ENCODE measurements at regions not wholly inside any gene's neighbourhood (a gene's known extent, or its start where the extent isn't known, plus 50 kb on each side); places are given as distances from the start of the nearest gene placed in this dataset.

DNA sequence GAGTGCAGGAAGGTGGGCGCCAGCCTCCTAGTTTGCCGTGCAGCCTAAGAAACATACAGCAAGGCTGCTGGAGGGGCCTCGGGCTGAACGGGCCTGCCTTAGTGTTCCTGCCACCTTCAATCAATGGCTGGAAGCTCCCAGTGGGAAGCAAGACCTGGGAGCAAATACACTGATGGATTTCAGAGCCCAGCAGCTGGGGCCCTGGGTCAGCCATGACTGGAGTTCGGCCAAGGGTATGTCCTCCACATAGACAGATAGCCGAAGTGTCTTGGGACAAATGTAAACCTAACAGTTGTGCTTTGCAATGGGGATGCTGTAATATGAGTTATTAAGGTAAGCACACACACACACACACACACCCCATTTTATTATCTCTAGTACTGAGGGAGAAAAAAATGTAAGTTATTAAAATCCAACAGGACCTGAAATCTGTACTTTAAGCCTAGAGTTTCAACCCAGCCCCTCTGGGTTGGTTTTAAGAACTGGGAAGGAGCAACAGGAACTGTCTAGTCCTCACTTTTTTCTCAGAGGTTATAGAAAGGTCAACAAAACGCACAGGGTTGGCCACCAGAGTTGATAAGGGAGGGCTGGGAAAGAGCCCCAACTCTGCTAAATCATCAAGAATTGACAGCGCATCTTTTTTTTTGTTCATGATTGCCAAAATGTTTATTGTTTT, 50.0 kb upstream of the CELF2 start:
- TF ChIP-seq, protein P1, sequence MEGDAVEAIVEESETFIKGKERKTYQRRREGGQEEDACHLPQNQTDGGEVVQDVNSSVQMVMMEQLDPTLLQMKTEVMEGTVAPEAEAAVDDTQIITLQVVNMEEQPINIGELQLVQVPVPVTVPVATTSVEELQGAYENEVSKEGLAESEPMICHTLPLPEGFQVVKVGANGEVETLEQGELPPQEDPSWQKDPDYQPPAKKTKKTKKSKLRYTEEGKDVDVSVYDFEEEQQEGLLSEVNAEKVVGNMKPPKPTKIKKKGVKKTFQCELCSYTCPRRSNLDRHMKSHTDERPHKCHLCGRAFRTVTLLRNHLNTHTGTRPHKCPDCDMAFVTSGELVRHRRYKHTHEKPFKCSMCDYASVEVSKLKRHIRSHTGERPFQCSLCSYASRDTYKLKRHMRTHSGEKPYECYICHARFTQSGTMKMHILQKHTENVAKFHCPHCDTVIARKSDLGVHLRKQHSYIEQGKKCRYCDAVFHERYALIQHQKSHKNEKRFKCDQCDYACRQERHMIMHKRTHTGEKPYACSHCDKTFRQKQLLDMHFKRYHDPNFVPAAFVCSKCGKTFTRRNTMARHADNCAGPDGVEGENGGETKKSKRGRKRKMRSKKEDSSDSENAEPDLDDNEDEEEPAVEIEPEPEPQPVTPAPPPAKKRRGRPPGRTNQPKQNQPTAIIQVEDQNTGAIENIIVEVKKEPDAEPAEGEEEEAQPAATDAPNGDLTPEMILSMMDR (conservative IDR thresholded peaks at IDR 0.05; ENCODE audit: low read depth, low read length): no peak
- DNase-seq (ENCODE audit: low read depth): no peak
- no peak overlapping the region for H3K4me3 ChIP-seq (ENCODE audit: low read depth, low read length)

All from choroid plexus epithelial cell (primary cell).